HG03103 (cell line): ENCODE measurements at regions not wholly inside any gene's neighbourhood (a gene's known extent, or its start where the extent isn't known, plus 50 kb on each side); places are given as distances from the start of the nearest gene placed in this dataset.
"Not testable (repeated sequence)": the region's sequence is repeated elsewhere in the genome, so short reads cannot be mapped to it uniquely, and the experiment has no call there.

ENCODE experiments used
- ATAC-seq: cut with Tn5 transposase; IDR thresholded peaks from one replicate; pipeline ENCODE4 v1.9.1; 2021; ENCODE audit warnings: low read depth; ENCODE audit not compliant: unreplicated experiment

- no peak for ATAC-seq
Observed at GRCh38 chr11:115652094-115652493, 147.9 kb upstream of the CADM1 start.

DNA sequence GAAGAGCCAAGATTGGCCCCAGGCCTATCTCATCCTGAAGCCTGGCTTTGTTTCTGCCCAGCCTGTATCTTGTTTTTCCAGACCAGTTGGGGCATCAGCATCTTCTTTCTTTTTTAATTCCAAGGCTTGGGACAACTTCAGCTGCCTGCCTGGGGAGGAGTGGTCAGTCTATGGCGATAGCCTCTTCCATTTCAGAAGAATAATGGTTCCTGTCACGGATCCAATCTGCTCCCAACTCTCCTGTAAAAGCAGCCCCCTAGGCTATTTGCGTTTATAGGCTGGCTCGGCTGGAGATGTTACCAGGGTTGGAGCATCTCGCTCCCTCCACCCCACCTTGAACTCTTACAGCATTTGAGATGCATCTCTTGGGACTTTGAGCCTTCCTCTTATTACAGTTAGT is 145.2 kb upstream of the CADM1 start:
- no peak for ATAC-seq

DNA sequence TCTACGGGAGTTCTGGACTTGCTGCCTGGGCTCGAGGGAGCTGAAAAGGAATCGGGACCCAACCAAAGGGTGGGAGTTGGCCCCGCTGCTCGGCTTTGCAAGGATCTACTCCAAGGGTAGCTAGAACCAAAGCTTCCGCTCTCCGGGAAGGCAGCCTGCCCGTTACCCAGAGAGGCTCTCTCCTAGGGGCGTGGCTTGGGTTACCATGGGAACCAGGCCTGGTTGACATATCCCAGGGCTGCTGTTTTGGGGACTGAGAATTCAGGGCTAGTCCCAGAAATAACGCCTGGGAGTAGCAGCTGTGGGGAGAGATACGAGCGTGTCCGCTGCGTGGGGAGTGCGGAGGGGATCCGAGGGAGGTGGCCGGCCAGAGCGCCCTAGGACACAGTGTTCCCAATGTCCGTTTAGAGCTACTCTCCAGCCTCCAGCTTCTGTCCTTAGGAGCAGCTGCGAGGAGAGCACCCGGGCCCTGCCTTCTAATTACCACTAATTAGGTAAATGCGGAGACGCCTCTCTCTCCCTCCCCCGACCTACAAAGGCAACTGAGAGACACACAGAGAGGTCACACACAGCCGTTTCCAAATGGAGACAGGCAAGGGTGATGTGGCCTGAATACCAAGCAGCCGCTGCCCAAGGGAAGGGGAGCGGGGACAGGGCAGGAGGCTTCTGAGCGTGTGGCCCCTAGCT is 141.6 kb upstream of the CADM1 start:
- no peak for ATAC-seq

DNA sequence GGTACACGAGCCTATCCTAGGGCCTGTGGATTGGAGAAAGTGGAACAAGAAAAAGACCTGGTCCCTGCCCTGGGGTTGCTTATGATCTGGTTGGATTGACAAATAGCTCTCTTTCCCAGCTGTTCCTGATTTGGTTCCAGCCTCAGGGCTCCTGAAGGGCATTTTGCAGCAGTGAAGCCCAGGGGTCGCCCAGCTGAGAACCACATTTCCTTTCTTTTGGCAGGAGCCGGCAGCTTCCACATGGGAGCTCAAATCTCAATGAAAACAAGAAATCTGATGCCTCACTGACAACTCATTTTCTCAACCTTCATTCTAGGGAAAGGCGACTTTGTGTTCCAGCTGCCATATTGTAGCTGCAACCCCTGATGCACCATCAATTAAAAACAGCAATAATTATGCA is 140.6 kb upstream of the CADM1 start:
- ATAC-seq = no peak

DNA sequence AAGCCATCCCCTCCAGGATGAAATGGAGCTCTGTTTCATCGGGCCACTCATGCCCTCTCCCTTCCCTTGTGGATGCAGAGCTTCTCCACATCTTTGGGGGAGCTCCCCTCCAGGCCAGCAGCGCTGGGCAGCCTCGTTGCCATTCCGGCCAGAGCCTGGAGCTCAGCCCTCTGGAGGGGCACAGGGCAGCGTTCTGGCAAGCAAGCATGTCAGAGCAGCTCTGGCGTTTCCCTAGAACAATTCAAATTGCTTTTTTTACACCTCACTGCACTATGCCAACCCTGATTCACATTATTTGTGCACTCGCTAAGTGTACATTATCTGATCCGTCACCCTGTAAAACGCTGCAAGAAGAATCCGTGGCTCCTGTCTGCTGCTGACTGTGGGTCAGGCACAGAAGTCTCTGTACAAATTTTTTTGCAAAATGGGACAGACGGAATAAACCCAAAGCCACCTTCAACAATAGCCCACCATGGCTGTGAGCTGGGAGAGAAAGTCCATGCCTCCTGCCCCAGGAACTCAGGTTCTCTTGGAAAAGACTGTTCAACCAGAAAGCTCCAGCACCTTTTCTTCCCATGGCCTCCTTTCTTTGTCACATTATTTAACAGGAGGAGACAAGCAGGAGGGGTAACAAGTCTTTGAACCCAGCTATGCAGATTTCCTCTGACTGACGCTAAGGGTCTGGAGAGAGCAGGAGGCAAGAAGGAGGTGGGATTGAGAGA is 139.5 kb upstream of the CADM1 start:
- no peak for ATAC-seq

DNA sequence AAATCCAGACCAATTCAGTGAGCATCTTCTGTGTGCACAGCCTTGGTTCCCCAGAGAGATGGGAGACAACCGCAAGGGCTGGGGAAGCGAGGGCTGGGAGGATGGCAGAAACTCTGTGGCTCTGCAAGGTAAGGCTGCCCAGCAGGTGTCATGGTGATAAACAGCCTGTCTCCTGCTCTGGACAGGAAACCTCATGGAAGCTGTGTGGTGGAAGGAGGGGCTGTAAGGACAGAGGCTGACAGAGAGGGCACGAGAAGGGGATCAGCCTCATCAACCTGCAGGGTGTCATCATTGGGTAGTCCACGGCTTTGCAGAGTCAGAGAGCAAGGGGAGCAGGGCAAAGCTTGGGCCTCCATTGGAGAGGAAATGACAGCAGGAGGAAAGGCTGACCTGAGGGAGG is 138.4 kb upstream of the CADM1 start:
- ATAC-seq = no peak

- no peak for ATAC-seq
Observed at GRCh38 chr11:115637599-115638241, 133.5 kb upstream of the CADM1 start.

DNA sequence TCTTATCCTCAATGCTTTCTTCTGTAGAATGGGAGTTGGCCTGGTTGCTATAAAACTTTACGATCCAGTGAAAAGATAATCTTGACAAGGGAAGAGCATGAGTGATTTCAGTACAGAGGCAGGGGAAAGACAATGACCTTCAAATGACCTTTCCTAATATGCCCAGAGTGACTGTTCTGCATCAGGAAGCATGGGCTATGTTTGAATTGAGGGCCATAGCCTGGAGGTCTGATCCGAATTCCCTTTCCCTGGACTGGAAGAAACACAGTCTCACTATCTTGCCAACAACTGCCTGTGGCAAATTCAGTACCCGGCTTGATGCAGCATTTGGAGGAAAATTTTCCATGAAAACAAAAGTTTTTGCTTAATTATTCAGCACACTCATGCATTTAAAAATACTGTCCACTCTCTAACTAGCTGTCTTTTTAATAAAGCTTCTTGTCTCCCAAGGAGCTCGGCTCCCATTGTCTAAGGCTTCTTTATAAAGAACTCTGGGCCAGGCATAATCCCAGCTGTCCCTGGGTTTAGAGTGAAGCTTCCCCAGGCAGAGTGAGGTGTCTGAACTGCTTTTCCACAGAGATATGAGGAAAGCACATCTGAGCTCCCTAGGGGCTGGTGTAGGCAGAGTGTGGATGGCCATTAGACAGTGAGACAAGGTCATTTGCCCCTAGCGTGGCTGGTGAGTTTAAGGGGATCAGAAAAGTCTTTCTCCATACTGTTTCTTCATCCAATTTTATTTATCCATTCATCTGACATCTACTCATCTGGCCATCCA is 132.7 kb upstream of the CADM1 start:
- ATAC-seq = no peak

GRCh38 chr11:115633977-115634376 is 129.8 kb upstream of the CADM1 start:
- not testable (repeated sequence) for ATAC-seq

- no peak for ATAC-seq
Observed at GRCh38 chr11:115632061-115632460, 127.8 kb upstream of the CADM1 start.

DNA sequence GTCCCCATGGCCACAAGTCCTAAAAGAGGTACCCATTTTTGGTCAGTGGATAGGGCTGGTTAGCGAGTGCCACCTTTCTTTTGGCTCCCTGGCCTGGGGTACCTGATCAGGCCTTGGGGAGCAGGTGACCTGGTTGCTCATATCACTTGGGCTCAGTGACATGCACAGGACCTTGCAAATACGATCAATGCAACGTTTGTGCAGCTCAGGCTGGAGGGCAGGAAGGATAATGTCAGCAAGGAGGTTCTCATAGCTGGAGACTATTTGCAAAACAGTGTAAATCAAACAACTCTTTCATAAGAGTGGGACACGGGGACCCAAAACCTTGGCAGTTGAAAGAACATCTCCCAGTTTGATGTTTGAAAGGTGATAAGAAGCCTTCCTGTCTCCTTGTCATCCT is 127.4 kb upstream of the CADM1 start:
- ATAC-seq = no peak

DNA sequence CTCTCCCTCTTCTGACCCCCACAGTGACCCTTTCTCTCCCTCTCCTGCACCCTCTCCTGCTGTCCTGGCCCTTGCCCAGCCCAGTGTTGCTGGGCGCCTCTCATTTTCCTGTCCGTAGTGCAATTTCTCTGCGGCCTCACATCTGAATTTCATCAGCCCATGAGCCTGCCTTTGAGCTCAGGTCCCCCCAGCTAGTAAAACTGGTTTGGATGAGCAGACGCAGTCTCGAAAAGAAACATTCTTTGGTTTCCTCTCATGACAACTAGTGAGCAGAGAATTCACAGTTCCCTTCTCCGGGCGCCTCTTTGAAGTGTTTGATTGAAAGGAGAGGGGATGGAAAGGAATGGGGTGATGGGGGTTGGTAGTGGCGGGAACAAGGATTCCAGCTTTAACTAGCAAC is 126.0 kb upstream of the CADM1 start:
- no peak for ATAC-seq

- ATAC-seq = no peak
Observed at GRCh38 chr11:115629456-115630015, 125.3 kb upstream of the CADM1 start.

- ATAC-seq = no peak
Observed at GRCh38 chr11:115627666-115628460, 123.6 kb upstream of the CADM1 start.

GRCh38 chr11:115627071-115627470 is 122.9 kb upstream of the CADM1 start:
- no peak for ATAC-seq

DNA sequence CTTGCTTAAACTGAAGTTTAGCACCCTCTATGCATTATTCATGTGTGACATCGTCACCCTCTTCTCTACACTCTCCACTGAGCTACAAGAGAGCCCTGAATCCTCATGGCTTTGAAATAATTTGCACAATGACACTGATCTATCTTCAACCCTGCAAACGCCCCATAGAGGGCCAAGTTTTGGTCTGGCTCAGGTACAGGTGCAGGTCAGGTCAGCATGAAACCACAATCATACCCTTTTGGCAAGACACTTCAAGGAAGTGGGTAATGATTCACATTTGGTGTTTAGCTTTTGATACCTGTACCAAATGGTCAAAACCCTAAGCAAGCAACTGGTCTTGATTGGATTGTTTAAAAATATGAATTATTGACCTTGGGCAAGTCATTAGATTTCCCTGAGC is 122.2 kb upstream of the CADM1 start:
- ATAC-seq = no peak

DNA sequence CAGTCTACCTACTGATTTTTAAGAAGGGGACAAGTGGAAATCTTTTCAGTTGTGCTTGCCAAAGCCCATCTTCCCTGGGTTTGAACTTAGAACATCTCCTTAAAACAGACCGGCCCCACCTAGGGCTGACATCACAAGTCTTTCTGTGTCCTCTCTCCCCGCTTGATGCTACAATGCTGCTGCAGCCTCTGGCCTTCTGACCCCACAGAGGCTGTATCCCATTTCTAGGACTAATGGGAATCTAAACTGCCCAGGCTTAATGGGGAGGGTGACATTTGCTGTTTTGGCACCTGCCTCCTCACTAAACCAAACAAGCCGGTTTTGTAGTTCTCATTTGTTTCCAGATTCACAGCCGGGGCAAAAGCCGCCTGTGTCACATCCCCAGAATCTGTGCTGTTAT is 121.3 kb upstream of the CADM1 start:
- no peak for ATAC-seq

- ATAC-seq = no peak
Observed at GRCh38 chr11:115624065-115624464, 119.8 kb upstream of the CADM1 start.

- no peak for ATAC-seq
Observed at GRCh38 chr11:115623021-115623451, 118.8 kb upstream of the CADM1 start.

GRCh38 chr11:115618428-115618827 is 114.2 kb upstream of the CADM1 start:
- ATAC-seq = no peak
